C4-2B (cell line): ENCODE measurements at regions not wholly inside any gene's neighbourhood (a gene's known extent, or its start where the extent isn't known, plus 50 kb on each side); places are given as distances from the start of the nearest gene placed in this dataset.
A peak's percentile ranks its signal among the peaks of the same experiment; 100 is the strongest.

Experiments
- H3K27ac ChIP-seq: fragments of 450-650 bp; 2 replicates; pipeline ENCODE4 v1.5.1; 2017
- CTCF ChIP-seq: fragments of 450-650 bp; conservative IDR thresholded peaks from 2 replicates; pipeline ENCODE4 v1.5.1; 2017; ENCODE audit warnings: mild to moderate bottlenecking
- ZFX ChIP-seq: fragments of 450-650 bp; IDR thresholded peaks from 2 replicates; pipeline ENCODE4 v1.6.1; 2017

- TF ChIP-seq ZFX (no peak), CTCF (no peak)
Measured at GRCh38 chr5:27402828-27403227, 364.4 kb upstream of the CDH9 start.

GRCh38 chr5:27396998-27397397, 358.6 kb upstream of the CDH9 start:
- no peak for TF ChIP-seq ZFX
- TF ChIP-seq CTCF = no peak
- H3K27ac ChIP-seq = no peak overlapping the region; the same call in 1 of the 2 replicates

More at GRCh38 chr5:27402828-27403227, 364.4 kb upstream of the CDH9 start:
- H3K27ac ChIP-seq = no peak overlapping the region

- no peak for TF ChIP-seq CTCF
- TF ChIP-seq ZFX = no peak
- no peak overlapping the region for H3K27ac ChIP-seq
Measured at GRCh38 chr5:27392716-27393115, 354.3 kb upstream of the CDH9 start.

GRCh38 chr5:27389696-27390095, 351.3 kb upstream of the CDH9 start:
- TF ChIP-seq ZFX (no peak), CTCF (no peak)
- peak overlapping the region; percentile 31; the same call in 1 of the 2 replicates for H3K27ac ChIP-seq

- TF ChIP-seq ZFX = no peak
- no peak for TF ChIP-seq CTCF
- H3K27ac ChIP-seq = no peak overlapping the region
Measured at GRCh38 chr5:27388755-27389154, 350.4 kb upstream of the CDH9 start.

- no peak overlapping the region for H3K27ac ChIP-seq
- TF ChIP-seq CTCF (no peak), ZFX (no peak)
Measured at GRCh38 chr5:27387535-27388073, 349.2 kb upstream of the CDH9 start.

GRCh38 chr5:27381686-27382085, 343.3 kb upstream of the CDH9 start:
- H3K27ac ChIP-seq = no peak overlapping the region
- TF ChIP-seq ZFX (no peak), CTCF (no peak)
